ENCODE measurements at regions not wholly inside any gene's neighbourhood (a gene's known extent, or its start where the extent isn't known, plus 50 kb on each side); places are given as distances from the start of the nearest gene placed in this dataset.
"Not testable (repeated sequence)": the region's sequence is repeated elsewhere in the genome, so short reads cannot be mapped to it uniquely, and the experiment has no call there.

GRCh38 chr3:90128391-90128790, 1021.0 kb downstream of the EPHA3 start:
- DNase-seq, result no peak
- Histone ChIP-seq H3K4me3 (no peak overlapping the region), H3K36me3 (no peaks in the 10 kb centered on the region), H3K9me3 (replicated peaks) (no peaks in the 10 kb centered on the region), H3K27me3 (no peaks in the 10 kb centered on the region), H3K4me1 (no peaks in the 10 kb centered on the region), H3K27ac (no peak overlapping the region)

DNA sequence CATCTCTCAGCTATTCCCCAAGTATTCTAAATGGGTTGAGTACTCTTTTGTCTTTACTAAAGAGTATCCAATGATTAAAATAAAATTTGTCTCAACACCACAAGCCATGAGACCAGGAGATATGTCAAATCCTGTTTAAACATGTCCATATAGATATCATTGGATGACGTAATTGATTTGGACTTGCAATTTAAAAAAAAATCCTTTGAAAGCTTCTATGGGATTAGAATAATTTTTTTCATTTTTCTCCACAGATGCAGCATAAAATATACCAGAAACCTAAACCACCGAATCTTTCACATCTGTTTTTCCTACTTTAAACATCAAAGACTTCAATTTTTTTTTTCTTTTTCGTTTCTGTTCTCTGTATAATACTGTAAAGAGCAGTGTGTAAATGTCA, 1022.3 kb downstream of the EPHA3 start:
- DNase-seq, result no peak
- Histone ChIP-seq H3K27ac (no peak overlapping the region), H3K4me1 (no peaks in the 10 kb centered on the region), H3K36me3 (no peaks in the 10 kb centered on the region), H3K9me3 (replicated peaks) (no peaks in the 10 kb centered on the region), H3K4me3 (no peak overlapping the region), H3K27me3 (no peaks in the 10 kb centered on the region)

- Histone ChIP-seq H3K36me3 (no peaks in the 10 kb centered on the region), H3K27ac (no peak overlapping the region), H3K4me1 (no peaks in the 10 kb centered on the region), H3K27me3 (no peaks in the 10 kb centered on the region), H3K9me3 (replicated peaks) (no peaks in the 10 kb centered on the region), H3K4me3 (no peak overlapping the region)
- peak in 1 of 2 experiments; percentile 31 for DNase-seq
Measured at GRCh38 chr3:90132197-90132596, 1024.8 kb downstream of the EPHA3 start.

- Histone ChIP-seq H3K4me1 (no peaks in the 10 kb centered on the region), H3K9me3 (replicated peaks) (no peaks in the 10 kb centered on the region), H3K27me3 (no peaks in the 10 kb centered on the region), H3K4me3 (no peak overlapping the region), H3K36me3 (no peaks in the 10 kb centered on the region), H3K27ac (no peak overlapping the region)
- DNase-seq, result no peak
Measured at GRCh38 chr3:90134090-90134489, 1026.7 kb downstream of the EPHA3 start.

DNA sequence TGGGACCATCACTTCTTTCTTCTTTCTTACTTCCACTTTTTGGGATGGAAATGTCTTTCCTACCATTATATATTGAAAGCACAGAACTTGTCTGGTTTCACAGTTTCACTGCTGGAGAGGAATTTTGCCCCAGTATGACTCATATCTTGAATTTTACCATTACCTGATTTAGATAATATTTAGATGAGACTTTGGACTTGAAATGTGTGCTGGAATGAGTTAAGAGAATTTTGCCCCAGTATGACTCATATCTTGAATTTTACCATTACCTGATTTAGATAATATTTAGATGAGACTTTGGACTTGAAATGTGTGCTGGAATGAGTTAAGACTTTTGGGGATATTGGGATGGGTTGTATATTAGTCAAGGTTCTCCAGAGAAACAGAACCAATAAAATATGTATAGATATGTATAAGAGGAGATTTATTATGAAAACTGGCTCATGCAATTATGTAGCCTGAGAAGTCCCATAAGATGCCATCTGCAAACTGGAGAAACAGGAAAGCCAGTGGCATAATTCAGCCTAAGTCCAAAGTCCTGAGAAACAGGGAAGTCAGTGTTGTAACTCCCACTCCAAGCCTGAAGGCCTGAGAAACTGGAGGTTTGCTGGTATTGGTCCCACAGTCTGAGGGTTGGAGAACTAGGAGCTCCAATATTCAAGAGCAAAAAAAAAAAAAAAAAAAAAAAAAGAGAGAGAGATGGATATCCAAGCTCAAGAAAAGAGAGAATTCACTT, 1029.2 kb downstream of the EPHA3 start:
- H3K9me3 ChIP-seq (replicated peaks), result no peaks in the 10 kb centered on the region
- DNase-seq, result no peak
- no peak overlapping the region for H3K27ac ChIP-seq
- no peak overlapping the region for H3K4me3 ChIP-seq
- no peaks in the 10 kb centered on the region for H3K27me3 ChIP-seq
- no peaks in the 10 kb centered on the region for H3K36me3 ChIP-seq
- H3K4me1 ChIP-seq, result no peaks in the 10 kb centered on the region

DNA sequence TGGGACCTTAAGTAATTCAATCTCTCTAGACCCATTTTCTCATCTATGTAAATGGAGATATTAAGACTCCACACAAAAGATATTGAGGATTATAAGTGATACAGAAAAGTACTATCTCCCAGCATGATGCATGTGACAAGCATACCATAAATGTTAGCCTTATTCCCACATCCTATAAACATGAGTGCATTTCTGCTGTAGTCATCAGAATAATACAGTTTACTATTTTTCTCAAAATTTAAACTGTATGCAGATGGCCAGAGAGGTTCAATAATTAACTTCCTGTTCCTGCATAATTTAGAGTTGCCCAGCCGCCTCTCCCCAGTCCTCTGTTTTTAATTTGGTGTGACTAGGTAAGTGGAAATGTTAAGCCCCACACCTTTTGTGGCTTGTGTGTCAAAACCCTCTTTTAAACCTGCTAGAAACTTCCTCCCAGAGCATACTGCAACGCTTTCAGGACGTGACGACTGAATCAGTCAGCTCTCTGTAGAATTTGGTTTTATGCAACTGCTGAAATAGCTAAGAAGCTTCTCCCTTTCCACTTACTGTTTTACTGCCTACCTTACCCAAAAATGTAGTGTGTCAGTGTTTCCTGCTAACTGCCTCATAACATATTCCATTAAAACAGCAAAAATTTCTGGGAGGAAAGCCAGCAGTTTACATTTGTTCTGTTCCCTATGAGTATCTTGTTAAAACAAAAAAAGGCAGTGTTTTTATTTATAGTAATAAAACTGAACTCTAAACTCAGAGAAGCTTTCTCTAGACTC, 1037.9 kb downstream of the EPHA3 start:
- Histone ChIP-seq H3K4me1 (no peaks in the 10 kb centered on the region), H3K4me3 (no peak overlapping the region), H3K27ac (no peak overlapping the region), H3K36me3 (no peaks in the 10 kb centered on the region), H3K27me3 (no peaks in the 10 kb centered on the region), H3K9me3 (replicated peaks) (no peaks in the 10 kb centered on the region)
- DNase-seq, result peak in 1 of 2 experiments; percentile 9

- H3K27ac ChIP-seq, result no peak overlapping the region
- H3K9me3 ChIP-seq (replicated peaks), result no peaks in the 10 kb centered on the region
- no peaks in the 10 kb centered on the region for H3K27me3 ChIP-seq
- DNase-seq, result no peak
- H3K4me3 ChIP-seq, result no peak overlapping the region
- H3K36me3 ChIP-seq, result no peaks in the 10 kb centered on the region
- H3K4me1 ChIP-seq, result no peaks in the 10 kb centered on the region
Measured at GRCh38 chr3:90180096-90180495, 1072.7 kb downstream of the EPHA3 start.

DNA sequence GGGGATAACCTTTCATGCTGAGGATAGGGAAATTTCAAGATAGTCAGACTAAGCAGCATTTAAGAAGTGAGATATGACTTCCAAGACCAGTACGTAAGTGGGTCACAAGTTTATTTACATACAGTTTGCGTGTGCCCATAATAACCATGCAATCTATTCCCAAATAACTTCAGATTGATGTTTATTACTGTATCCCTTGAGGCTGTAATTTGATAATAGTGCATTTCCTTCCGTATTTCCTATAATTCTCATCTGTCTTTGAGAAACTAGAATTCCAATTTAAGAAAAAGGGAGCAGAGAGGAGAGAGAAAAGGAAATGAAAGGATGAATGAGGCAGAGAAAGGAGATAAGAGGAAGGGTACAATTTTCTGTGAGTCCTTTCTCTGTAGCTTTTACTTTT, 1073.1 kb downstream of the EPHA3 start:
- Histone ChIP-seq H3K27ac (no peak overlapping the region), H3K27me3 (no peaks in the 10 kb centered on the region)
- no peak for DNase-seq

GRCh38 chr3:90182291-90182976, 1075.0 kb downstream of the EPHA3 start:
- H3K9me3 ChIP-seq (replicated peaks); H3K4me1 ChIP-seq; H3K36me3 ChIP-seq; H3K4me3 ChIP-seq; H3K27ac ChIP-seq; H3K27me3 ChIP-seq: not testable (repeated sequence)
- peak; percentile 7 to 40 for DNase-seq

More for the DNA sequence above, 1073.1 kb downstream of the EPHA3 start:
- H3K36me3 ChIP-seq, result no peaks in the 10 kb centered on the region
- no peak overlapping the region for H3K4me3 ChIP-seq
- H3K4me1 ChIP-seq, result no peaks in the 10 kb centered on the region
- H3K9me3 ChIP-seq (replicated peaks), result no peaks in the 10 kb centered on the region

- H3K9me3 ChIP-seq (replicated peaks), result no peaks in the 10 kb centered on the region
- no peak for DNase-seq
- H3K4me3 ChIP-seq, result no peak overlapping the region
- H3K4me1 ChIP-seq, result no peaks in the 10 kb centered on the region
- H3K27me3 ChIP-seq, result no peaks in the 10 kb centered on the region
- no peaks in the 10 kb centered on the region for H3K36me3 ChIP-seq
- H3K27ac ChIP-seq, result no peak overlapping the region
Measured at GRCh38 chr3:90184861-90185260, 1077.4 kb downstream of the EPHA3 start.

- DNase-seq; H3K9me3 ChIP-seq (replicated peaks); H3K27ac ChIP-seq; H3K4me3 ChIP-seq; H3K4me1 ChIP-seq; H3K27me3 ChIP-seq; H3K36me3 ChIP-seq: not testable (repeated sequence)
Measured at GRCh38 chr3:90197383-90197782, 1090.0 kb downstream of the EPHA3 start.

DNA sequence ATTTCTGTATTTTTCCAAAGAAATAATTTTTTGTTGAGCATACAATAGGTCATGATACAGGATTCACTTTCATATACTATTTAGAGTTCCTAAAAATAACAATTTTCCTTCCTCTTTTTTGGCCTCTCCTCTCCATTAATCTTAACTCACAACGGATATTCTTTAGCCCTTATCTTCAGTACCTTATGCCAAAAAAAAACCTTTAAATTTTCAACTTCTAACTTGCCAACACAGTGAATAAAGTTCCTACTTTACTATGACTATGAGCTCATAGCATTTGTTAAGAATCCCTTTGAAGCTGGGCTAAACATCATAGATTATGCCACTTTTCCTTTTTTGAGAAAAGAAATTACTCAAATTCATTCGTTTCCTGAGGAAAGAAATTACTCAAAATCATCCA, 1095.5 kb downstream of the EPHA3 start:
- H3K36me3 ChIP-seq; H3K4me3 ChIP-seq; H3K27me3 ChIP-seq; DNase-seq; H3K27ac ChIP-seq; H3K9me3 ChIP-seq (replicated peaks); H3K4me1 ChIP-seq: not testable (repeated sequence)

DNA sequence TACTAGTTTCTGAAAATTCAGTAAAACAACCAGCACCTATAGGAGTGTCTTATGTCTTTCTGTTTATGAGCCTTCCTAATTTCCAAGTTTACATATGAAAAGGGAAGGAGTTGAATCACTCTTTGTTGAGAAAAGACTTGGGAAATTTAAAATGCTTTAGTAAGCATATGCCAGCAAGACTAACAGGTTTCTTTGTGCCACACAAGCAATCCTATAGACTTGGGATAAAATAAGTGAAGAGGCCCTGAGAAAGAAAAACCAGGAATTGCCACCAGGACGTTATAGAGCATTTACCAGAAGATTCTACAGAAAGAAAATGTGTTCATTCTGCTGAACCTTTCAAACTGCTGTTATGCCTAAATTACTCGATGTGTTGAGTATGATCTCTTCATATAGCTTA, 1099.1 kb downstream of the EPHA3 start:
- DNase-seq; H3K27ac ChIP-seq; H3K4me1 ChIP-seq; H3K9me3 ChIP-seq (replicated peaks); H3K4me3 ChIP-seq; H3K36me3 ChIP-seq; H3K27me3 ChIP-seq: not testable (repeated sequence)

DNA sequence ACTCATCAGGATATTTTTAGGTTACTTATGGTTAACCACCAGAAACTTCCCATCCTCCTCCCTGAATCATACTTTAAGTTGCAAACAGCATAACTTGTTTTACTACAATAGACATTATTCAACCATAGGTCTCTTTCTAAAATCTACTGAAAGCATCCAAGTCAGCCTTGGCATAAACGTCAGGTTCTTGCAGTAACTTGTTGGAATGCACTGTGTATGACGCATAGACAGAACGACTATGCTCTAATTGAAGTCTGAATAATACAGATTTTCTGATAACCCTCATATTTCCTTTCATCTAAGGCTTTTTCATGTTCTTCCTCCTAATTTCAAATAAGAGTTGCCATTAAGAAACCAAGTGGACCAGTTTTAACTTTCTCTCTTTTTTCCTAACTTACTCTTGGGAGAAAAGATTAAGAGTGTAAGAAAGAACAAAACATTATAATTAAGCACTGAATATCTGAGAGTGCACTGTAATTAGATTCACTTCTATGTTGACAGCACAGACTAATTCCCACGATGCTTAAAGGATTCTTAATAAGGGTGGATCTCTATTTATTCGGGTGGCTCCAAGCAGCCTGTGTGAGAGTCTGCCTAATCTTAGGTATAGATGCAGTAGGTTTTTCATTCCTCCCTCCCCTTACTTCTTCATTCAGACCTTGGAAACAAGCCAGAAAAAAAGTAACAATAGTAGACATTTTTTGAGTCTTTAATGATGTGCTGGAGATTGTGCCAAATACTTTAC, 1100.1 kb downstream of the EPHA3 start:
- not testable (repeated sequence) for H3K36me3 ChIP-seq; H3K27me3 ChIP-seq; DNase-seq; H3K27ac ChIP-seq; H3K9me3 ChIP-seq (replicated peaks); H3K4me3 ChIP-seq; H3K4me1 ChIP-seq

- Histone ChIP-seq H3K27me3 (no peaks in the 10 kb centered on the region), H3K4me1 (no peaks in the 10 kb centered on the region), H3K36me3 (no peaks in the 10 kb centered on the region), H3K27ac (no peak overlapping the region), H3K4me3 (no peak overlapping the region), H3K9me3 (replicated peaks) (no peaks in the 10 kb centered on the region)
- no peak for DNase-seq
Measured at GRCh38 chr3:90221900-90222299, 1114.5 kb downstream of the EPHA3 start.

All from SJCRH30 (cell line).